ENCODE measurements at regions not wholly inside any gene's neighbourhood (a gene's known extent, or its start where the extent isn't known, plus 50 kb on each side); places are given as distances from the start of the nearest gene placed in this dataset.
"Not testable (repeated sequence)": the region's sequence is repeated elsewhere in the genome, so short reads cannot be mapped to it uniquely, and the experiment has no call there.

- peaks cover 3% of the 10 kb centered on the region for H3K27me3 Mint-ChIP-seq (ENCODE audit: low read depth)
- H3K4me1 Mint-ChIP-seq = no peaks in the 10 kb centered on the region
- H3K4me3 Mint-ChIP-seq = no peak overlapping the region
- TF ChIP-seq, protein P1, sequence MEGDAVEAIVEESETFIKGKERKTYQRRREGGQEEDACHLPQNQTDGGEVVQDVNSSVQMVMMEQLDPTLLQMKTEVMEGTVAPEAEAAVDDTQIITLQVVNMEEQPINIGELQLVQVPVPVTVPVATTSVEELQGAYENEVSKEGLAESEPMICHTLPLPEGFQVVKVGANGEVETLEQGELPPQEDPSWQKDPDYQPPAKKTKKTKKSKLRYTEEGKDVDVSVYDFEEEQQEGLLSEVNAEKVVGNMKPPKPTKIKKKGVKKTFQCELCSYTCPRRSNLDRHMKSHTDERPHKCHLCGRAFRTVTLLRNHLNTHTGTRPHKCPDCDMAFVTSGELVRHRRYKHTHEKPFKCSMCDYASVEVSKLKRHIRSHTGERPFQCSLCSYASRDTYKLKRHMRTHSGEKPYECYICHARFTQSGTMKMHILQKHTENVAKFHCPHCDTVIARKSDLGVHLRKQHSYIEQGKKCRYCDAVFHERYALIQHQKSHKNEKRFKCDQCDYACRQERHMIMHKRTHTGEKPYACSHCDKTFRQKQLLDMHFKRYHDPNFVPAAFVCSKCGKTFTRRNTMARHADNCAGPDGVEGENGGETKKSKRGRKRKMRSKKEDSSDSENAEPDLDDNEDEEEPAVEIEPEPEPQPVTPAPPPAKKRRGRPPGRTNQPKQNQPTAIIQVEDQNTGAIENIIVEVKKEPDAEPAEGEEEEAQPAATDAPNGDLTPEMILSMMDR (conservative IDR thresholded peaks at IDR 0.05) = no peak
- no peaks in the 10 kb centered on the region for H3K9me3 Mint-ChIP-seq
- no peaks in the 10 kb centered on the region for H3K36me3 Mint-ChIP-seq (ENCODE audit: low read depth)
- DNase-seq (ENCODE audit: low read depth, low spot score) = no peak
- no peak overlapping the region for H3K27ac Mint-ChIP-seq (ENCODE audit: unreplicated experiment)
Measured at GRCh38 chr15:68492855-68493254, 60.9 kb upstream of the ITGA11 start.

GRCh38 chr15:68493629-68494028 is 61.7 kb upstream of the ITGA11 start:
- TF ChIP-seq, protein P1 (conservative IDR thresholded peaks at IDR 0.05) = no peak
- no peaks in the 10 kb centered on the region for H3K4me1 Mint-ChIP-seq
- DNase-seq (ENCODE audit: low read depth, low spot score) = no peak
- no peak overlapping the region for H3K27ac Mint-ChIP-seq (ENCODE audit: unreplicated experiment)
- no peaks in the 10 kb centered on the region for H3K9me3 Mint-ChIP-seq
- no peak overlapping the region for H3K4me3 Mint-ChIP-seq
- H3K27me3 Mint-ChIP-seq (ENCODE audit: low read depth) = peaks cover 3% of the 10 kb centered on the region
- no peaks in the 10 kb centered on the region for H3K36me3 Mint-ChIP-seq (ENCODE audit: low read depth)

DNA sequence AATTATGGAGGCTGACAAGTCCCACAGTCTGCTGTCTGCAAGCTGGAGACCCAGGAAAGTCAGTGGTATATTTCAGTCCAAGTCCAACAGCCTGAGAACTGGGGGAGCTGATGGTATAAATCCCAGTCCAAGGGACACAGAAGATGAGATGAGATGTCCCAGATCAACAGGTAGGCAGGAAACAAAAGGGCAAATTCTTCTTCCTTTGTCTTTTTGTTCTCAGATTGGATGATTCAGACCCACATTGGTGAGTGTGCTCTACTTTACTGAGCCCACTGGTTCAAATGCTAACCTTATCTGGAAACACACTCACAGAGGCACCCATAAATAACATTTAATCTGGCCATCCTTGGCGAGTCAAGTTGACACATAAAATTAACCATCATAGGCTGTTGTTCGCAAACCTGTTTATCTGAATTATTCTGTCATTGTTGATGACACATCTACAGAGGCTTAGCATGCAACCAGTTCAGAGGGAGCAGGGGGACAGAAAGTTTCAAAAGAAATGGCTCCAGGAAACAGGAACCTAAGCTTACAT is 62.7 kb upstream of the ITGA11 start:
- Mint-ChIP-seq H3K27me3 (ENCODE audit: low read depth) (peaks cover 3% of the 10 kb centered on the region), H3K36me3 (ENCODE audit: low read depth) (no peaks in the 10 kb centered on the region), H3K4me3 (no peak overlapping the region), H3K27ac (ENCODE audit: unreplicated experiment) (no peak overlapping the region), H3K9me3 (no peaks in the 10 kb centered on the region), H3K4me1 (no peaks in the 10 kb centered on the region)
- TF ChIP-seq, protein P1 (conservative IDR thresholded peaks at IDR 0.05) = no peak
- DNase-seq (ENCODE audit: low read depth, low spot score) = no peak

- TF ChIP-seq, protein P1 (conservative IDR thresholded peaks at IDR 0.05) = no peak
- DNase-seq (ENCODE audit: low read depth, low spot score) = no peak
- Mint-ChIP-seq H3K27me3 (ENCODE audit: low read depth) (peaks cover 3% of the 10 kb centered on the region), H3K36me3 (ENCODE audit: low read depth) (no peaks in the 10 kb centered on the region), H3K9me3 (no peaks in the 10 kb centered on the region), H3K27ac (ENCODE audit: unreplicated experiment) (no peak overlapping the region), H3K4me3 (no peak overlapping the region), H3K4me1 (no peaks in the 10 kb centered on the region)
Measured at GRCh38 chr15:68495221-68495950, 63.4 kb upstream of the ITGA11 start.

- Mint-ChIP-seq H3K27ac (ENCODE audit: unreplicated experiment) (no peak overlapping the region), H3K4me1 (no peaks in the 10 kb centered on the region), H3K9me3 (no peaks in the 10 kb centered on the region), H3K4me3 (no peak overlapping the region), H3K36me3 (ENCODE audit: low read depth) (no peaks in the 10 kb centered on the region), H3K27me3 (ENCODE audit: low read depth) (peaks cover 3% of the 10 kb centered on the region)
- DNase-seq (ENCODE audit: low read depth, low spot score) = no peak
- TF ChIP-seq, protein P1 (conservative IDR thresholded peaks at IDR 0.05) = no peak
Measured at GRCh38 chr15:68495981-68496705, 64.2 kb upstream of the ITGA11 start.

- H3K4me1 Mint-ChIP-seq; DNase-seq (ENCODE audit: low read depth, low spot score); H3K9me3 Mint-ChIP-seq; H3K27ac Mint-ChIP-seq (ENCODE audit: unreplicated experiment); H3K27me3 Mint-ChIP-seq (ENCODE audit: low read depth); H3K4me3 Mint-ChIP-seq; H3K36me3 Mint-ChIP-seq (ENCODE audit: low read depth): not testable (repeated sequence)
Measured at GRCh38 chr15:68496751-68497150, 64.8 kb upstream of the ITGA11 start.

Data from neural crest cell (in vitro differentiated cells).